IMR-90 (cell line): ENCODE measurements at regions not wholly inside any gene's neighbourhood (a gene's known extent, or its start where the extent isn't known, plus 50 kb on each side); places are given as distances from the start of the nearest gene placed in this dataset.

Experiments
- BHLHE40 ChIP-seq: fragments of 150-350 bp; IDR thresholded peaks from 2 replicates; pipeline ENCODE4 v1.6.1; 2016; ENCODE audit warnings: mild to moderate bottlenecking, low read depth, low read length
- CEBPB ChIP-seq: IDR thresholded peaks from 2 replicates; pipeline ENCODE4 v1.6.1; 2012; ENCODE audit warnings: low read depth, low read length, improper control_type of control experiment
- CHD1 ChIP-seq: IDR thresholded peaks from 2 replicates; pipeline ENCODE4 v1.6.1; 2012; ENCODE audit warnings: low read depth, low read length, improper control_type of control experiment
- FOS ChIP-seq: fragments of 150-350 bp; IDR thresholded peaks from 2 replicates; pipeline ENCODE4 v1.6.1; 2016; ENCODE audit warnings: low read depth, low read length
- MAFK ChIP-seq: IDR thresholded peaks from 2 replicates; pipeline ENCODE4 v1.6.1; 2012; ENCODE audit warnings: low read depth, low read length, improper control_type of control experiment
- MAZ ChIP-seq: IDR thresholded peaks from 2 replicates; pipeline ENCODE4 v1.6.1; 2012; ENCODE audit warnings: low read depth, mild to moderate bottlenecking, low read length, improper control_type of control experiment, moderate library complexity, borderline replicate concordance
- MXI1 ChIP-seq: IDR thresholded peaks from 2 replicates; pipeline ENCODE4 v1.6.1; 2012; ENCODE audit warnings: low read depth, mild to moderate bottlenecking, low read length, moderate library complexity, borderline replicate concordance
- POLR2A ChIP-seq: IDR thresholded peaks from 2 replicates; pipeline ENCODE4 v1.6.1; 2012; ENCODE audit warnings: mild to moderate bottlenecking, low read depth, low read length
- RAD21 ChIP-seq: IDR thresholded peaks from 2 replicates; pipeline ENCODE4 v1.6.1; 2012; ENCODE audit warnings: low read length, improper control_type of control experiment
- RCOR1 ChIP-seq: IDR thresholded peaks from 2 replicates; pipeline ENCODE4 v1.6.1; 2012; ENCODE audit warnings: mild to moderate bottlenecking, low read length, improper control_type of control experiment; ENCODE audit not compliant: insufficient replicate concordance
- RFX5 ChIP-seq: IDR thresholded peaks from 2 replicates; pipeline ENCODE4 v1.8.0; 2012; ENCODE audit warnings: low read depth, mild to moderate bottlenecking, low read length, moderate library complexity
- SMC3 ChIP-seq: fragments of 150-350 bp; IDR thresholded peaks from 2 replicates; pipeline ENCODE4 v1.6.1; 2016; ENCODE audit warnings: low read depth, mild to moderate bottlenecking, antibody characterized with exemption, low read length, moderate library complexity
- TF ChIP-seq, protein P1 (sequence below): conservative IDR thresholded peaks from 2 replicates; pipeline ENCODE4 v1.5.1; 2012; ENCODE audit warnings: mild to moderate bottlenecking, low read depth, low read length, improper control_type of control experiment
- TF ChIP-seq, protein P2 (sequence below): fragments of 150-350 bp; IDR thresholded peaks from 2 replicates; pipeline ENCODE4 v1.6.1; 2017; ENCODE audit warnings: mild to moderate bottlenecking, antibody characterized with exemption, low read length, low read depth

DNA sequence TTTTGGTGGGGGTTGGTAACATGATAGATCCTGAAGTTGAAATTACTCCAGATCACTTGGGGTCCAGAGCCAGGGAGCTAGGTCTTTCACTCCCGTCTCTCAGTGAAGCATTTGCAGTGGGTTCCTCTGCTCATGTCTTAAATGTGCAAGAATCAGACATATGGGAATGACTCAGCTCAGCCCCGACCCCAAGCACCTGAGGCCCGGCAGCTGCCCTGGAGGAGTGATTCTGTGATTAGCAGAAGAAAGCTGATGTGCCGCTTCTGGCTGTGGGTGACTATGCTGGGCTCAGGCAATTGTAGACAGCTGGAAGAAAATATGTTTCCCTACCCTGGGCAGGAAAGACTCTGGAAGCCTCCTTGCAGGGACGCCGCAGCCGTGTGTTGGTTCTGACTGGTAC is 601.7 kb downstream of the NPHP4 start:
- TF ChIP-seq, protein P1, sequence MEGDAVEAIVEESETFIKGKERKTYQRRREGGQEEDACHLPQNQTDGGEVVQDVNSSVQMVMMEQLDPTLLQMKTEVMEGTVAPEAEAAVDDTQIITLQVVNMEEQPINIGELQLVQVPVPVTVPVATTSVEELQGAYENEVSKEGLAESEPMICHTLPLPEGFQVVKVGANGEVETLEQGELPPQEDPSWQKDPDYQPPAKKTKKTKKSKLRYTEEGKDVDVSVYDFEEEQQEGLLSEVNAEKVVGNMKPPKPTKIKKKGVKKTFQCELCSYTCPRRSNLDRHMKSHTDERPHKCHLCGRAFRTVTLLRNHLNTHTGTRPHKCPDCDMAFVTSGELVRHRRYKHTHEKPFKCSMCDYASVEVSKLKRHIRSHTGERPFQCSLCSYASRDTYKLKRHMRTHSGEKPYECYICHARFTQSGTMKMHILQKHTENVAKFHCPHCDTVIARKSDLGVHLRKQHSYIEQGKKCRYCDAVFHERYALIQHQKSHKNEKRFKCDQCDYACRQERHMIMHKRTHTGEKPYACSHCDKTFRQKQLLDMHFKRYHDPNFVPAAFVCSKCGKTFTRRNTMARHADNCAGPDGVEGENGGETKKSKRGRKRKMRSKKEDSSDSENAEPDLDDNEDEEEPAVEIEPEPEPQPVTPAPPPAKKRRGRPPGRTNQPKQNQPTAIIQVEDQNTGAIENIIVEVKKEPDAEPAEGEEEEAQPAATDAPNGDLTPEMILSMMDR = no peak
- TF ChIP-seq CEBPB = no peak
- no peak for TF ChIP-seq RAD21
- no peak for TF ChIP-seq POLR2A
- no peak for TF ChIP-seq SMC3
- TF ChIP-seq RFX5 = no peak
- TF ChIP-seq, protein P2, sequence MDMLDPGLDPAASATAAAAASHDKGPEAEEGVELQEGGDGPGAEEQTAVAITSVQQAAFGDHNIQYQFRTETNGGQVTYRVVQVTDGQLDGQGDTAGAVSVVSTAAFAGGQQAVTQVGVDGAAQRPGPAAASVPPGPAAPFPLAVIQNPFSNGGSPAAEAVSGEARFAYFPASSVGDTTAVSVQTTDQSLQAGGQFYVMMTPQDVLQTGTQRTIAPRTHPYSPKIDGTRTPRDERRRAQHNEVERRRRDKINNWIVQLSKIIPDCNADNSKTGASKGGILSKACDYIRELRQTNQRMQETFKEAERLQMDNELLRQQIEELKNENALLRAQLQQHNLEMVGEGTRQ = no peak
- TF ChIP-seq MXI1 = no peak
- TF ChIP-seq FOS = no peak
- no peak for TF ChIP-seq MAZ
- no peak for TF ChIP-seq BHLHE40
- TF ChIP-seq CHD1 = no peak
- TF ChIP-seq MAFK = no peak
- TF ChIP-seq RCOR1 = no peak
